ENCODE measurements at regions not wholly inside any gene's neighbourhood (a gene's known extent, or its start where the extent isn't known, plus 50 kb on each side); places are given as distances from the start of the nearest gene placed in this dataset.
"Not testable (repeated sequence)": the region's sequence is repeated elsewhere in the genome, so short reads cannot be mapped to it uniquely, and the experiment has no call there.

DNA sequence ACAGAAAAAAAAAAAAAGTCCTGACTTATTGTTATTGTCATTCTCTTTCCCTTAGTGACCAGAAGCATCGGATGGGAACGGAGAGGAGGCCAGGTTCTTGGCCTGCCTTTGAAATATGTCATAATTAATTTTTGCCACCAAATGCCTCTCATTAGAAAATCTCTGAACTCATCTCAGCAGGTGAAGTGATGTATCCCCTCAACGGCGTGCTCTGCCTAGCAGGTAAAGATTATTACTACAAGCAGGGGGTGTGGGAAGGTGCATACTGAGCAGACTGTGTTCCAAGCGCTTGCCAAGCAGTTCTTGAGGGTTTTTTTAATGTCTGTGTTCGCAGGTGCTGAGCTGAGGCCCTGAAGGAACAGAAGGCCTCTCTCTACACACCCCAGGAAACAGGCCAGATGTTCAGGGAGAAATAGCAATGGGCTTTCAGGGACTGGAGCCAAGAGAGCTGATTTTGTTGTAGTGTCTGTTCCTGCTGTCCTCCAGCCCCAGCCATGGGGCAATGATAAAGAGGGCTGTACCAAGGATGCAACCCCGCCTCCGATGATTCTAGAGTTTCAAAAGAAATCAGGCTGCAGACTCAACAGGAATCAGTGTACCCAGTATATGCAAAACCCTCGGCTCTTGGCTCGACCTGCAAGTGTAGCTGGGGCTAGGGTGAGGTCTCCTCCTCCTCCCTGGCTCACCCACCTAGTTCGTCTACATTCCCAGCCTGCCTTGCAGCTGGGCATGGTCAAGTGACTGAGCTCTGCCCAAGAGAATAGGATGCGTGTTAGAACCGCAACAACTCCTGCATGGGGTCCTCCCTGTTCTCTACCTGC is 181.4 kb upstream of the LRRC61 start:
- DNase-seq; intact Hi-C loops (cut with DNase I): not testable (repeated sequence)

DNA sequence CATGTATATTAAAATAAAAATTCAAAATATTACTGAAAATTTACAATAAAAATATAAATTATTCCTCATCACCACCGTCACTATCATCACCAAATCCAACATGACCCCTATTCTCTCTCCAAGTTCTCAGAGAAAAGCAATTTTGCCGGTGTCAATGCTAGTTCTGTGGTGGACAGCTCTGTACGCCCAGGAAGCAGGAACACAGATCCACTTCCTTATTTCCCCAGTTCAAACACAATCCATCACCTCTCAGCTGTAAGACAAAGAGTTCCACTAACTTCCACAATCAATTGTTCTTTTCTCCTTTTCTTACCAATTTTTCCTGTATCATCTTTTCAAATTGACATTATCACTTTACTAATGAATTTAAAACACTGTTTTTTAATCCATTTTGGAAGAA is 177.0 kb upstream of the LRRC61 start:
- DNase-seq; intact Hi-C loops (cut with DNase I): not testable (repeated sequence)

GRCh38 chr7:150147524-150147923 is 175.6 kb upstream of the LRRC61 start:
- intact Hi-C loops (cut with DNase I): not testable (repeated sequence)
- DNase-seq: peak in 15 of 42 donors; percentile 3 to 58 (median 24)

DNA sequence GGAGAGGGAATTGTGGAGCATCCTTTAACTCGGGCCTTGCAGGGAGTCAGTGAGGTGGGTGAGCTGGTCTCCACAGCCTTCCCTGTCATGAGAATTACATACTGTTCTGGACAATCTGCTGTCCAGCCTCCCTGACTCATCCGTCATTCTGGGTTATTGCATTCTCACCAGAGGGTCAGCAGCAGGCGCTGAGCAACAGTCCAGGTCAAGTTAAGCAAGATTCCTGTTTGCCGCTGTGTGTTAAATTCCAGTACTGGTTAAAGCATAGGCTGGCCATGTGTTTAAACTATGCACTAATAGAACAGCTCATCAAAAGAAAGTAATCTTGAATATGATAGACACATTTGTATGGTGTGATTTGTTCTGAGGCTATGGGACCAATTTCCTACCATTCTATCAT is 167.1 kb upstream of the LRRC61 start:
- intact Hi-C loops (cut with DNase I); DNase-seq: not testable (repeated sequence)

DNA sequence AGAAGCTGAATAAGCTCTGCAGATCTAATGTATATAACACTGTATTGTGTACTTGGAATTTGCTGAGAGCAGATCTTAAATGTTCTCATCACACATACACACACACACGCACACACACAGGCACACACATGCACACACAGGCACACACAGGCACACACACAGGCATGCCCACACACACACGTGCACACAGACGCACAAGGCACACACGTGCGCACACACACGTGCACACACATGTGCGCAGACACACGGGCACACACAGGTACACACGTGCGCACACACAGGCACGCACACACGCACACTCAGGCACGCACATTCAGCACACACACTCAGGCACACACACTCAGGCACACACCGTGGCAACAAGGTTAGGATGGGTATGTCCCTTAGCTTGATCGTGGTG is 164.5 kb upstream of the LRRC61 start:
- DNase-seq; intact Hi-C loops (cut with DNase I): not testable (repeated sequence)

DNA sequence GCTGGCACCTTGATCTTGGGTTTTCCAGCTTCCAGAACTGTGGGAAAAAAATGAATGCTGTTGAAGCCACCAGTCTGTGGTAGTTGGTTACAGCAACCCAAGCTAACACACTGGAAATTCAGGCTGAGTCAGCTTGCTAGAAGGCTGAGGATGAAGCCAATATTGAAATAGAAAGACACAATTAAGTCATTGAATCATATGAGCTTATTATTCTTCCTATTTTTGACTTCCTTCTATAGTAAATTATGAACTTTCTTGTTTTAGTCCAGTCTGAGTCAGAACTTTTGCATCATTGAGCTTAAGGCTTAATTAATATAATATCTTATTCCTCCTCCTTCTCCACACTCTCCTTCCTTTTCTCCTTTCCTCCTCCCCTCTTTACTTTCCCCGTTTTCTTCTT is 153.6 kb upstream of the LRRC61 start:
- DNase-seq; intact Hi-C loops (cut with DNase I): not testable (repeated sequence)

DNA sequence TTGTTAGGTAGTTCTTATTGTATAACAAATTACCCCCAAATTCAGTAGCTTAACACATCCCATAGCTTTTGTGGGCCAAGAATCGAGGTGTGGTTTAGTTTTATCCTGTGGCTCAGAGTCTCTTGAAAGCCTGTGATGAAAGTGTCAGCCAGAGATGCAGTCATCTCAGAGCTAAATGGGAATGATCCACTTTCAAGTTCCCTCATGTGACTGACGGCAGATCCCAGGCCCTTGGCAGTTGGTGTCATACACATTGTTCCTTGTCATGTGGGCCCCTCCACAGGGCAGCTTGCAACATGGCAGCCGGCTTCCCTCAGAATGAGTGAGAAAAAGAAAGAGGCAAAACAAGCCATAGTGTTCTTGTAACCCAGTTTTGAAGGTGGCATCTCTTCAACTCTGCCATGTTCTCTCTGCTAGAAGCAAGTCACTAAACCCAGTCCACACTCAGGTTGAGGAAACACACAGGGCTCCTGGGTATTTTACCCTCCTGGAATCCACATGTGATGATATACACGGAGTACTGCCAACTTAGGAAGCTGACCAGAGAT is 153.1 kb upstream of the LRRC61 start:
- DNase-seq; intact Hi-C loops (cut with DNase I): not testable (repeated sequence)

DNA sequence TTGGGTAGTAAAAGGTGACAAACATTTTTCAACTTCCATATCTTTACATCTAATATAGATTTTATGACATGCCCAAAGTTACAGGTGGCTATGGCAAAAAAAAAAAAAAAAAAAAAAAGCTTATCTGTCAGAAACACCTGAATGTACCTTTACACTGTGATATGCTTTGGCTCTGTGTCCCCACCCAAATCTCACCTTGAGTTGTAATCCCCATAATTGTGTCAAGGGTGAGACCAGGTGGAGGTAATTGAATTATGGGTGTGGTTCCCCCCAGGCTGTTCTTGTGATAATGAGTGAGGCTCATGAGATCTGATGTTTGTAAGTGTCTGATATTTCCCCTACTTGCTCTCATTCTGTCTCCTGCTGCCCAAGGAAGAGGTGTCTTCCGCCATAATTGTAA is 139.6 kb upstream of the LRRC61 start:
- DNase-seq; intact Hi-C loops (cut with DNase I): not testable (repeated sequence)

GRCh38 chr7:150189963-150190362 is 133.2 kb upstream of the LRRC61 start:
- intact Hi-C loops (cut with DNase I); DNase-seq: not testable (repeated sequence)

GRCh38 chr7:150192541-150192940 is 130.6 kb upstream of the LRRC61 start:
- intact Hi-C loops (cut with DNase I); DNase-seq: not testable (repeated sequence)

GRCh38 chr7:150193866-150194265 is 129.3 kb upstream of the LRRC61 start:
- intact Hi-C loops (cut with DNase I); DNase-seq: not testable (repeated sequence)
